IMR-90 (cell line): ENCODE measurements at regions not wholly inside any gene's neighbourhood (a gene's known extent, or its start where the extent isn't known, plus 50 kb on each side); places are given as distances from the start of the nearest gene placed in this dataset.

Experiments used
- ATAC-seq: fragments of 200-7000 bp; cut with Tn5 transposase; 2 replicates; pipeline ENCODE4 v1.9.1; 2020; ENCODE audit warnings: low read depth, mild to moderate bottlenecking, moderate library complexity
- BruUV-seq: library from RNA; stranded (reverse); fragments of 400-500 nt; replicated peaks from 2 replicates; lab custom pipeline; 2021; lab: Mats Ljungman, UMichigan
- CTCF ChIA-PET: fragments of 300-600 bp; formaldehyde crosslinking; extraction: SDS; loops from one replicate; lab custom pipeline; 2021; ENCODE audit warnings: antibody characterized with exemption; lab: Yijun Ruan, JAX
- POLR2A ChIA-PET: fragments of 300-600 bp; sonication (Branson Sonifier 250); formaldehyde crosslinking; loops from one replicate; lab custom pipeline; 2022; ENCODE audit warnings: antibody characterized with exemption; ENCODE audit not compliant: unreplicated experiment; lab: Charles Lee
- DNase-seq: peaks from one replicate; pipeline ENCODE4 v3.0.0; 2013
- H2AFZ ChIP-seq: replicated peaks from 2 replicates; pipeline ENCODE3; 2013; ENCODE audit warnings: low read length, mild to moderate bottlenecking; ENCODE audit not compliant: poor library complexity
- H2AK5ac ChIP-seq: 2 replicates; pipeline ENCODE4 v1.6.1; 2013; ENCODE audit warnings: low read depth, low read length, inconsistent platforms
- H2AK9ac ChIP-seq: replicated peaks from 2 replicates; pipeline ENCODE3; 2013; ENCODE audit warnings: mild to moderate bottlenecking, low read depth, low read length, moderate library complexity; ENCODE audit not compliant: poor library complexity
- H2BK120ac ChIP-seq: 2 replicates; pipeline ENCODE4 v1.6.1; 2013; ENCODE audit warnings: low read depth, low read length, inconsistent platforms
- H2BK15ac ChIP-seq: 3 replicates; pipeline ENCODE4 v1.6.1; 2013; ENCODE audit warnings: low read depth, low read length, inconsistent platforms
- H2BK20ac ChIP-seq: 2 replicates; pipeline ENCODE4 v1.6.1; 2013; ENCODE audit warnings: low read depth, mild to moderate bottlenecking, inconsistent platforms, low read length, moderate library complexity
- H2BK5ac ChIP-seq: 2 replicates; pipeline ENCODE4 v1.6.1; 2013; ENCODE audit warnings: mild to moderate bottlenecking, low read depth, low read length, inconsistent platforms; ENCODE audit not compliant: poor library complexity, severe bottlenecking
- H3K14ac ChIP-seq: replicated peaks from 2 replicates; pipeline ENCODE4 v1.6.1; 2013; ENCODE audit warnings: low read depth, low read length, inconsistent platforms
- H3K18ac ChIP-seq: 2 replicates; pipeline ENCODE4 v1.6.1; 2013; ENCODE audit warnings: low read depth, low read length, control low read depth
- H3K23ac ChIP-seq: 2 replicates; pipeline ENCODE4 v1.6.1; 2013; ENCODE audit warnings: low read depth, low read length, inconsistent platforms
- H3K27ac ChIP-seq: 2 replicates; pipeline ENCODE4 v1.5.1; 2013; ENCODE audit warnings: mild to moderate bottlenecking, control low read depth, low read length; ENCODE audit not compliant: insufficient read depth
- H3K27me3 ChIP-seq: 2 replicates; pipeline ENCODE4 v1.6.1; 2013; ENCODE audit warnings: low read length; ENCODE audit not compliant: control insufficient read depth, insufficient read depth
- H3K36me3 ChIP-seq: 2 replicates; pipeline ENCODE4 v1.6.1; 2013; ENCODE audit warnings: low read length, mixed read lengths; ENCODE audit not compliant: control insufficient read depth, insufficient read depth
- H3K4ac ChIP-seq: 2 replicates; pipeline ENCODE4 v1.6.1; 2013; ENCODE audit warnings: low read depth, low read length, inconsistent platforms
- H3K4me1 ChIP-seq: 2 replicates; pipeline ENCODE4 v1.6.1; 2013; ENCODE audit warnings: low read length, mixed read lengths; ENCODE audit not compliant: control insufficient read depth, insufficient read depth
- H3K4me2 ChIP-seq: 2 replicates; pipeline ENCODE4 v1.6.1; 2013; ENCODE audit warnings: low read depth, mild to moderate bottlenecking, control low read depth, low read length, moderate library complexity
- H3K4me3 ChIP-seq: 2 replicates; pipeline ENCODE4 v1.5.1; 2013; ENCODE audit warnings: low read depth, mild to moderate bottlenecking, control low read depth, low read length, moderate library complexity; ENCODE audit not compliant: insufficient read depth
- H3K56ac ChIP-seq: 2 replicates; pipeline ENCODE4 v1.6.1; 2013; ENCODE audit warnings: low read length, inconsistent platforms; ENCODE audit not compliant: insufficient read depth; ENCODE audit errors: extremely low read depth
- H3K79me1 ChIP-seq, 2 experiments: 2 replicates each; pipeline ENCODE4 v1.6.1; 2013; ENCODE audit warnings: low read length in 2 of 2, inconsistent platforms in 1 of 2, low read depth in 1 of 2
- H3K9ac ChIP-seq: 2 replicates; pipeline ENCODE4 v1.6.1; 2013; ENCODE audit warnings: low read depth, low read length, control low read depth
- H3K9me1 ChIP-seq: 2 replicates; pipeline ENCODE4 v1.6.1; 2013; ENCODE audit warnings: low read length, inconsistent platforms; ENCODE audit not compliant: insufficient read depth
- H3K9me3 ChIP-seq: 2 replicates; pipeline ENCODE4 v1.6.1; 2013; ENCODE audit warnings: low read length; ENCODE audit not compliant: control insufficient read depth, insufficient read depth
- H4K20me1 ChIP-seq: 2 replicates; pipeline ENCODE4 v1.6.1; 2013; ENCODE audit warnings: low read length, inconsistent platforms; ENCODE audit not compliant: insufficient read depth
- H4K5ac ChIP-seq: 2 replicates; pipeline ENCODE4 v1.6.1; 2013; ENCODE audit warnings: mild to moderate bottlenecking, low read depth, low read length, control low read depth
- H4K8ac ChIP-seq, 2 experiments: 2 replicates each; pipeline ENCODE4 v1.6.1; 2013; ENCODE audit warnings: low read depth in 2 of 2, low read length in 2 of 2, control low read depth in 1 of 2, inconsistent platforms in 1 of 2
- H4K91ac ChIP-seq: 2 replicates; pipeline ENCODE4 v1.6.1; 2013; ENCODE audit warnings: low read depth, low read length, inconsistent platforms; ENCODE audit not compliant: insufficient read depth
- BHLHE40 ChIP-seq: fragments of 150-350 bp; IDR thresholded peaks from 2 replicates; pipeline ENCODE4 v1.6.1; 2016; ENCODE audit warnings: mild to moderate bottlenecking, low read depth, low read length
- CEBPB ChIP-seq: IDR thresholded peaks from 2 replicates; pipeline ENCODE4 v1.6.1; 2012; ENCODE audit warnings: low read depth, low read length, improper control_type of control experiment
- CHD1 ChIP-seq: IDR thresholded peaks from 2 replicates; pipeline ENCODE4 v1.6.1; 2012; ENCODE audit warnings: low read depth, low read length, improper control_type of control experiment
- MAFK ChIP-seq: IDR thresholded peaks from 2 replicates; pipeline ENCODE4 v1.6.1; 2012; ENCODE audit warnings: low read depth, low read length, improper control_type of control experiment
- MAZ ChIP-seq: IDR thresholded peaks from 2 replicates; pipeline ENCODE4 v1.6.1; 2012; ENCODE audit warnings: low read depth, mild to moderate bottlenecking, low read length, improper control_type of control experiment, moderate library complexity, borderline replicate concordance
- MXI1 ChIP-seq: IDR thresholded peaks from 2 replicates; pipeline ENCODE4 v1.6.1; 2012; ENCODE audit warnings: low read depth, mild to moderate bottlenecking, low read length, moderate library complexity, borderline replicate concordance
- POLR2A ChIP-seq: IDR thresholded peaks from 2 replicates; pipeline ENCODE4 v1.6.1; 2012; ENCODE audit warnings: mild to moderate bottlenecking, low read depth, low read length
- RAD21 ChIP-seq: IDR thresholded peaks from 2 replicates; pipeline ENCODE4 v1.6.1; 2012; ENCODE audit warnings: low read length, improper control_type of control experiment
- RCOR1 ChIP-seq: IDR thresholded peaks from 2 replicates; pipeline ENCODE4 v1.6.1; 2012; ENCODE audit warnings: mild to moderate bottlenecking, low read length, improper control_type of control experiment; ENCODE audit not compliant: insufficient replicate concordance
- RFX5 ChIP-seq: IDR thresholded peaks from 2 replicates; pipeline ENCODE4 v1.8.0; 2012; ENCODE audit warnings: low read depth, mild to moderate bottlenecking, low read length, moderate library complexity
- SMC3 ChIP-seq: fragments of 150-350 bp; IDR thresholded peaks from 2 replicates; pipeline ENCODE4 v1.6.1; 2016; ENCODE audit warnings: low read depth, mild to moderate bottlenecking, antibody characterized with exemption, low read length, moderate library complexity
- WGBS, 2 experiments: methylation state at CpG; one replicate each; pipeline versions ENCODE4 v1.1.5 to v1.1.7; 2013; ENCODE audit warnings: missing lambda C conversion rate in 2 of 2; ENCODE audit not compliant: insufficient read length in 1 of 2; ENCODE audit errors: extremely low coverage in 2 of 2; 5-methylcytosine and 5-hydroxymethylcytosine counted together
- dilution Hi-C: fragments of 300-500 bp; cut with HindIII; formaldehyde crosslinking; loops from one replicate; pipeline ENCODE4 v1.14.3; 2018; ENCODE audit warnings: low sequenced_read_pairs; ENCODE audit not compliant: unreplicated experiment
- in situ Hi-C: fragments of 300-500 bp; cut with MboI; formaldehyde crosslinking; loops from 3 replicates; pipeline ENCODE4 v1.14.3; 2019; ENCODE audit warnings: low sequenced_read_pairs, inconsistent platforms, mixed read lengths
- intact Hi-C: fragments of 100-400 bp; cut with micrococcal nuclease; formaldehyde crosslinking; loops from 2 replicates; pipeline ENCODE4 v1.10.0; 2022
- TF ChIP-seq, protein P1 (sequence below): conservative IDR thresholded peaks from 2 replicates; pipeline ENCODE4 v1.5.1; 2012; ENCODE audit warnings: mild to moderate bottlenecking, low read depth, low read length, improper control_type of control experiment
- TF ChIP-seq, protein P2 (sequence below): fragments of 150-350 bp; IDR thresholded peaks from 2 replicates; pipeline ENCODE4 v1.6.1; 2017; ENCODE audit warnings: mild to moderate bottlenecking, antibody characterized with exemption, low read length, low read depth

- BruUV-seq = no TSS peak
- no peak overlapping the region for H4K91ac ChIP-seq
- no peak overlapping the region for H3K4ac ChIP-seq
- no peak overlapping the region for H3K4me3 ChIP-seq
- no peak overlapping the region for H3K23ac ChIP-seq
- no peak overlapping the region for H2AFZ ChIP-seq
- dilution Hi-C loops (no loop called here), in situ Hi-C loops (no loop called here), intact Hi-C loops (no loop called here)
- H4K5ac ChIP-seq = no peak overlapping the region
- H2BK5ac ChIP-seq = no peak overlapping the region
- no peak overlapping the region for H2AK5ac ChIP-seq
- ChIA-PET CTCF (no interaction called here), POLR2A (no interaction called here)
- H3K14ac ChIP-seq = no peak overlapping the region
- H3K9me3 ChIP-seq = no peaks in the 10 kb centered on the region
- no peak overlapping the region for H3K4me2 ChIP-seq
- no peak overlapping the region for H4K8ac ChIP-seq
- H2AK9ac ChIP-seq = no peak overlapping the region
- H3K36me3 ChIP-seq = no peaks in the 10 kb centered on the region
- ATAC-seq (no peak), DNase-seq (no peak)
- no peaks in the 10 kb centered on the region for H3K9me1 ChIP-seq
- no peak overlapping the region for H3K18ac ChIP-seq
- no peaks in the 10 kb centered on the region for H4K20me1 ChIP-seq
- H3K56ac ChIP-seq = no peak overlapping the region
- H2BK120ac ChIP-seq = no peak overlapping the region
- H3K27me3 ChIP-seq = no peaks in the 10 kb centered on the region
- no peak overlapping the region for H3K9ac ChIP-seq
- H3K27ac ChIP-seq = no peak overlapping the region
- no CpG with 5 or more reads among the region's 4 CpGs for WGBS, 2 experiments
- no peaks in the 10 kb centered on the region for H3K79me1 ChIP-seq
- H2BK20ac ChIP-seq = no peak overlapping the region
- no peak for TF ChIP-seq SMC3
- TF ChIP-seq MAFK = no peak
- TF ChIP-seq RAD21 = no peak
- TF ChIP-seq MXI1 = no peak
- TF ChIP-seq POLR2A = no peak
- no peak for TF ChIP-seq BHLHE40
- TF ChIP-seq, protein P1, sequence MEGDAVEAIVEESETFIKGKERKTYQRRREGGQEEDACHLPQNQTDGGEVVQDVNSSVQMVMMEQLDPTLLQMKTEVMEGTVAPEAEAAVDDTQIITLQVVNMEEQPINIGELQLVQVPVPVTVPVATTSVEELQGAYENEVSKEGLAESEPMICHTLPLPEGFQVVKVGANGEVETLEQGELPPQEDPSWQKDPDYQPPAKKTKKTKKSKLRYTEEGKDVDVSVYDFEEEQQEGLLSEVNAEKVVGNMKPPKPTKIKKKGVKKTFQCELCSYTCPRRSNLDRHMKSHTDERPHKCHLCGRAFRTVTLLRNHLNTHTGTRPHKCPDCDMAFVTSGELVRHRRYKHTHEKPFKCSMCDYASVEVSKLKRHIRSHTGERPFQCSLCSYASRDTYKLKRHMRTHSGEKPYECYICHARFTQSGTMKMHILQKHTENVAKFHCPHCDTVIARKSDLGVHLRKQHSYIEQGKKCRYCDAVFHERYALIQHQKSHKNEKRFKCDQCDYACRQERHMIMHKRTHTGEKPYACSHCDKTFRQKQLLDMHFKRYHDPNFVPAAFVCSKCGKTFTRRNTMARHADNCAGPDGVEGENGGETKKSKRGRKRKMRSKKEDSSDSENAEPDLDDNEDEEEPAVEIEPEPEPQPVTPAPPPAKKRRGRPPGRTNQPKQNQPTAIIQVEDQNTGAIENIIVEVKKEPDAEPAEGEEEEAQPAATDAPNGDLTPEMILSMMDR = no peak
- TF ChIP-seq RFX5 = no peak
- no peak for TF ChIP-seq MAZ
- TF ChIP-seq RCOR1 = no peak
- no peak for TF ChIP-seq CEBPB
- TF ChIP-seq, protein P2, sequence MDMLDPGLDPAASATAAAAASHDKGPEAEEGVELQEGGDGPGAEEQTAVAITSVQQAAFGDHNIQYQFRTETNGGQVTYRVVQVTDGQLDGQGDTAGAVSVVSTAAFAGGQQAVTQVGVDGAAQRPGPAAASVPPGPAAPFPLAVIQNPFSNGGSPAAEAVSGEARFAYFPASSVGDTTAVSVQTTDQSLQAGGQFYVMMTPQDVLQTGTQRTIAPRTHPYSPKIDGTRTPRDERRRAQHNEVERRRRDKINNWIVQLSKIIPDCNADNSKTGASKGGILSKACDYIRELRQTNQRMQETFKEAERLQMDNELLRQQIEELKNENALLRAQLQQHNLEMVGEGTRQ = no peak
- no peak for TF ChIP-seq CHD1
- H2BK15ac ChIP-seq = no peak overlapping the region
- H3K4me1 ChIP-seq = no peaks in the 10 kb centered on the region
Observed at GRCh38 chr5:68405784-68406743, 190.5 kb downstream of the PIK3R1 start.
